MM.1S (cell line): ENCODE measurements at regions not wholly inside any gene's neighbourhood (a gene's known extent, or its start where the extent isn't known, plus 50 kb on each side); places are given as distances from the start of the nearest gene placed in this dataset.

Experiments
- DNase-seq: peaks from one replicate; pipeline ENCODE4 v3.0.0-alpha.2; 2015
- H2AFZ ChIP-seq: fragments of 300-600 bp; sonication (generic); 2 replicates; pipeline ENCODE4 v1.6.0; 2016; ENCODE audit warnings: antibody characterized with exemption, low read length
- H3F3A ChIP-seq: fragments of 300-600 bp; sonication (generic); 2 replicates; pipeline ENCODE4 v1.6.1; 2016; ENCODE audit warnings: mild to moderate bottlenecking, antibody characterized with exemption, low read length, moderate library complexity, mixed read lengths; ENCODE audit not compliant: insufficient read depth
- H3K27ac ChIP-seq: fragments of 300-600 bp; sonication (generic); 2 replicates; pipeline ENCODE4 v1.5.1; 2016; ENCODE audit warnings: mild to moderate bottlenecking, low read length
- H3K27me3 ChIP-seq: fragments of 300-600 bp; sonication (generic); replicated peaks from 2 replicates; pipeline ENCODE4 v1.6.0; 2016; ENCODE audit warnings: low read length; ENCODE audit not compliant: insufficient read depth
- H3K36me3 ChIP-seq: fragments of 300-600 bp; sonication (generic); replicated peaks from 2 replicates; pipeline ENCODE4 v1.6.1; 2016; ENCODE audit warnings: mild to moderate bottlenecking, low read length, mixed read lengths; ENCODE audit not compliant: insufficient read depth
- H3K4me1 ChIP-seq: fragments of 300-600 bp; sonication (generic); 2 replicates; pipeline ENCODE4 v1.6.1; 2016; ENCODE audit warnings: low read length, mixed read lengths
- H3K4me2 ChIP-seq: fragments of 300-600 bp; sonication (generic); 2 replicates; pipeline ENCODE4 v1.6.0; 2016; ENCODE audit warnings: low read depth, low read length
- H3K4me3 ChIP-seq: fragments of 300-600 bp; sonication (generic); 2 replicates; pipeline ENCODE4 v1.5.1; 2016; ENCODE audit warnings: low read length, mixed read lengths
- H3K79me2 ChIP-seq: fragments of 300-600 bp; sonication (generic); 2 replicates; pipeline ENCODE4 v1.6.1; 2016; ENCODE audit warnings: mixed run types, low read length, mixed read lengths
- H3K9ac ChIP-seq: fragments of 300-600 bp; sonication (generic); 2 replicates; pipeline ENCODE4 v1.6.1; 2016; ENCODE audit warnings: low read length, mixed read lengths
- H3K9me2 ChIP-seq: fragments of 300-600 bp; sonication (generic); replicated peaks from 2 replicates; pipeline ENCODE4 v1.6.1; 2016; ENCODE audit warnings: mild to moderate bottlenecking, low read length, mixed read lengths; ENCODE audit not compliant: insufficient read depth
- H3K9me3 ChIP-seq: fragments of 300-600 bp; sonication (generic); replicated peaks from 2 replicates; pipeline ENCODE4 v1.6.1; 2016; ENCODE audit warnings: mild to moderate bottlenecking, low read length, mixed read lengths; ENCODE audit not compliant: insufficient read depth
- H4K20me1 ChIP-seq: fragments of 300-600 bp; sonication (generic); 2 replicates; pipeline ENCODE4 v1.6.1; 2016; ENCODE audit warnings: mild to moderate bottlenecking, low read length, moderate library complexity, mixed read lengths; ENCODE audit not compliant: insufficient read depth
- CTCF ChIP-seq: fragments of 300-600 bp; sonication (generic); IDR thresholded peaks from 2 replicates; pipeline ENCODE4 v1.5.1; 2016; ENCODE audit warnings: antibody characterized with exemption, low read length, mixed read lengths
- EZH2 ChIP-seq: fragments of 300-600 bp; sonication (generic); optimal IDR thresholded peaks from 2 replicates; pipeline ENCODE3; 2017; ENCODE audit warnings: low read depth, mild to moderate bottlenecking, antibody characterized with exemption, low read length, mixed read lengths
- EZH2phosphoT487 ChIP-seq: fragments of 300-600 bp; sonication (generic); IDR thresholded peaks from 2 replicates; pipeline ENCODE4 v1.6.1; 2018; ENCODE audit warnings: antibody characterized with exemption, low read length

- Histone ChIP-seq H3K36me3 (no peaks in the 10 kb centered on the region), H3K27ac (no peak overlapping the region), H3K4me3 (no peak overlapping the region), H3F3A (no peaks in the 10 kb centered on the region), H3K4me1 (no peaks in the 10 kb centered on the region), H3K27me3 (no peaks in the 10 kb centered on the region), H2AFZ (no peak overlapping the region), H4K20me1 (no peaks in the 10 kb centered on the region), H3K9me2 (no peaks in the 10 kb centered on the region), H3K79me2 (no peaks in the 10 kb centered on the region), H3K9ac (no peak overlapping the region), H3K9me3 (no peaks in the 10 kb centered on the region; the same call in 1 of the 2 replicates), H3K4me2 (no peak overlapping the region)
- TF ChIP-seq EZH2 (no peak), EZH2phosphoT487 (no peak), CTCF (no peak)
- no peak for DNase-seq
Measured at GRCh38 chr3:90261481-90262433, 1154.3 kb downstream of the EPHA3 start.
